ENCODE measurements at regions not wholly inside any gene's neighbourhood (a gene's known extent, or its start where the extent isn't known, plus 50 kb on each side); places are given as distances from the start of the nearest gene placed in this dataset.

DNA sequence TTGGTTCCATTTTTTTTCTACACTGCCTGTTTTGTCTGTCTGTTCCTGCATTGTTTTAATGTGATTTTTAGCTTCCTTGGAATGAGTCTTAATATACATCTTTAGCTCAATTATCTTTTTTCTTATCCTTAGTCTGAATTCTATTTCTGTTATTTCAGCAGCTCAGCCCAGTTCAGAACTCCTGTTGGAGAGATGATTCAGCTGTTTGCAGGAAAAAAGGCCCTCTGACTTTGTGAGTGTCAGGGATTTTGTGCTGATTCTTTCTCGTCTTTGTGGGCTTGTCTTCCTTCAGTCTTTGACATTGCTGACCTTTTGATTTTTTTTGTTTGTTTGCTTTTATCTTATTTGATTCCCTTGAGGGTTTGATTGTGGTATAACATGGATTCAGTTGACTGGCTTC lies 343.2 kb upstream of the TRAM1L1 start:
- no peaks in the 10 kb centered on the region for H3K9me3 ChIP-seq (ENCODE audit: low read length)
- H3F3A ChIP-seq (ENCODE audit: low read length, unreplicated experiment): no peaks in the 10 kb centered on the region
- no peak overlapping the region for H3K27ac ChIP-seq (ENCODE audit: low read length)
- no peak overlapping the region for H3K4me2 ChIP-seq (ENCODE audit: low read length)
- no peaks in the 10 kb centered on the region for H3K79me2 ChIP-seq (ENCODE audit: low read length)
- BruUV-seq (replicated peaks): no TSS peak
- DNase-seq (no peak), ATAC-seq (no peak)
- POLR2A ChIA-PET (ENCODE audit: unreplicated experiment): no interaction called here
- CTCF ChIA-PET: no interaction called here
- no peaks in the 10 kb centered on the region for H3K36me3 ChIP-seq (ENCODE audit: low read depth, low read length)
- no peaks in the 10 kb centered on the region for H3K4me1 ChIP-seq (ENCODE audit: insufficient read depth, low read length)
- H3K9me2 ChIP-seq (replicated peaks; ENCODE audit: low read length): no peaks in the 10 kb centered on the region
- intact Hi-C loops (cut with micrococcal nuclease): no loop called here
- no peak overlapping the region for H3K9ac ChIP-seq (ENCODE audit: low read length)
- H2AFZ ChIP-seq (ENCODE audit: low read length): no peak overlapping the region
- TF ChIP-seq, protein P1, sequence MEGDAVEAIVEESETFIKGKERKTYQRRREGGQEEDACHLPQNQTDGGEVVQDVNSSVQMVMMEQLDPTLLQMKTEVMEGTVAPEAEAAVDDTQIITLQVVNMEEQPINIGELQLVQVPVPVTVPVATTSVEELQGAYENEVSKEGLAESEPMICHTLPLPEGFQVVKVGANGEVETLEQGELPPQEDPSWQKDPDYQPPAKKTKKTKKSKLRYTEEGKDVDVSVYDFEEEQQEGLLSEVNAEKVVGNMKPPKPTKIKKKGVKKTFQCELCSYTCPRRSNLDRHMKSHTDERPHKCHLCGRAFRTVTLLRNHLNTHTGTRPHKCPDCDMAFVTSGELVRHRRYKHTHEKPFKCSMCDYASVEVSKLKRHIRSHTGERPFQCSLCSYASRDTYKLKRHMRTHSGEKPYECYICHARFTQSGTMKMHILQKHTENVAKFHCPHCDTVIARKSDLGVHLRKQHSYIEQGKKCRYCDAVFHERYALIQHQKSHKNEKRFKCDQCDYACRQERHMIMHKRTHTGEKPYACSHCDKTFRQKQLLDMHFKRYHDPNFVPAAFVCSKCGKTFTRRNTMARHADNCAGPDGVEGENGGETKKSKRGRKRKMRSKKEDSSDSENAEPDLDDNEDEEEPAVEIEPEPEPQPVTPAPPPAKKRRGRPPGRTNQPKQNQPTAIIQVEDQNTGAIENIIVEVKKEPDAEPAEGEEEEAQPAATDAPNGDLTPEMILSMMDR (conservative IDR thresholded peaks at IDR 0.05; ENCODE audit: low read depth, low read length): no peak
- TF ChIP-seq EZH2 (IDR thresholded peaks at IDR 0.05; ENCODE audit: low read length, unreplicated experiment) (no peak), EZH2phosphoT487 (IDR thresholded peaks at IDR 0.05; ENCODE audit: borderline replicate concordance, low read length) (no peak)
- H3K4me3 ChIP-seq (ENCODE audit: low read length): no peak overlapping the region
- no peaks in the 10 kb centered on the region for H4K20me1 ChIP-seq (ENCODE audit: low read length)
- H3K27me3 ChIP-seq (ENCODE audit: low read length): no peaks in the 10 kb centered on the region

DNA sequence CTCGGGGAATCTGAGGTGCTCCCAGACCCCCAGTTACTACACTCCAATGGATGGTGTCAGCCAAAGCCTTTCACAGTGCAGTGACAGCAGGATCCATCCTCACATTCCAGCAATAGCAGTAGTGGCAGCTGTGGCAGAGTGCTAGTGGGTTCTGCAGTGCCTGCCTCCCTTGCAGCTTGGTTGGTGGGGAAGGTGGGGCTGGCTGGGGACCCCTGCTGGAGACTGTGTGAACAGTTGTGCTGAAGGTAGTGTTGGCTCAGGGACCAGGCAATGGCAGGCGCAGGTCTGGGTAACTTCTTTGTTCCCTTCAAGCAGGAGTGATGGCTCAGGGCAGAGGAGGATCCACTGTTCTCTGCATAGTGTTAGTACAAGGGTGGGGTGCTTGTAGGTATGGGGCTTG lies 343.7 kb upstream of the TRAM1L1 start:
- BruUV-seq (replicated peaks): no TSS peak
- CTCF ChIA-PET: no interaction called here

DNA sequence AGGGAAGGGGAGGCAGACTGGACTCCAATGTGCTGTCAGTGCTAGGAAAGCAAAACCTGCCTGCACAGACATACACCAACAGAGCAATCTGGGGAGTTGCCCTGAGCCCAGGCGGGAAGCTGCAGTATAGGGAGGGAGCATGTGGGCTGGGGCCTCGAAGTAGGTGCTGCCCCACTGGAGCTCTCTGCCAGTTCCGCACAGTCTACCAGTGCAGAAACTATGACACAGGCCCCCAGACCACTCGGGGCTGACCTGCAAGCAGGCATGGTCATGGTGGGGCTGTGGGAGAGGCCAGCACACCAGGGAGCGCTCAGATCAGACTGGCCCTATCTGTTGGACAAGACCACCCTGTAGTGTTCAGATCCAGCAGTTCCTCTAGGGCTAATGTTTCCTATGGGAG lies 344.1 kb upstream of the TRAM1L1 start:
- Histone ChIP-seq H3K9me2 (replicated peaks; ENCODE audit: low read length) (no peaks in the 10 kb centered on the region), H3K79me2 (ENCODE audit: low read length) (no peaks in the 10 kb centered on the region), H3F3A (ENCODE audit: low read length, unreplicated experiment) (no peaks in the 10 kb centered on the region), H3K27me3 (ENCODE audit: low read length) (no peaks in the 10 kb centered on the region), H4K20me1 (ENCODE audit: low read length) (no peaks in the 10 kb centered on the region), H2AFZ (ENCODE audit: low read length) (no peak overlapping the region), H3K36me3 (ENCODE audit: low read depth, low read length) (no peaks in the 10 kb centered on the region), H3K4me3 (ENCODE audit: low read length) (no peak overlapping the region), H3K9ac (ENCODE audit: low read length) (no peak overlapping the region), H3K4me2 (ENCODE audit: low read length) (no peak overlapping the region), H3K4me1 (ENCODE audit: insufficient read depth, low read length) (no peaks in the 10 kb centered on the region), H3K9me3 (ENCODE audit: low read length) (no peaks in the 10 kb centered on the region), H3K27ac (ENCODE audit: low read length) (no peak overlapping the region)
- intact Hi-C loops (cut with micrococcal nuclease): no loop called here
- POLR2A ChIA-PET (ENCODE audit: unreplicated experiment): no interaction called here
- no TSS peak for BruUV-seq (replicated peaks)
- DNase-seq: no peak
- CTCF ChIA-PET: no interaction called here
- TF ChIP-seq EZH2phosphoT487 (IDR thresholded peaks at IDR 0.05; ENCODE audit: borderline replicate concordance, low read length) (no peak), EZH2 (IDR thresholded peaks at IDR 0.05; ENCODE audit: low read length, unreplicated experiment) (no peak)
- TF ChIP-seq, protein P1 (conservative IDR thresholded peaks at IDR 0.05; ENCODE audit: low read depth, low read length): no peak
- ATAC-seq: no peak

More for the DNA sequence above, 343.7 kb upstream of the TRAM1L1 start:
- Histone ChIP-seq H3K9me3 (ENCODE audit: low read length) (no peaks in the 10 kb centered on the region), H3F3A (ENCODE audit: low read length, unreplicated experiment) (no peaks in the 10 kb centered on the region), H3K4me1 (ENCODE audit: insufficient read depth, low read length) (no peaks in the 10 kb centered on the region), H3K36me3 (ENCODE audit: low read depth, low read length) (no peaks in the 10 kb centered on the region), H3K27me3 (ENCODE audit: low read length) (no peaks in the 10 kb centered on the region), H2AFZ (ENCODE audit: low read length) (no peak overlapping the region), H4K20me1 (ENCODE audit: low read length) (no peaks in the 10 kb centered on the region), H3K4me3 (ENCODE audit: low read length) (no peak overlapping the region), H3K9ac (ENCODE audit: low read length) (no peak overlapping the region), H3K4me2 (ENCODE audit: low read length) (no peak overlapping the region), H3K27ac (ENCODE audit: low read length) (no peak overlapping the region), H3K79me2 (ENCODE audit: low read length) (no peaks in the 10 kb centered on the region), H3K9me2 (replicated peaks; ENCODE audit: low read length) (no peaks in the 10 kb centered on the region)
- ATAC-seq (no peak), DNase-seq (no peak)
- no peak for TF ChIP-seq EZH2phosphoT487 (IDR thresholded peaks at IDR 0.05; ENCODE audit: borderline replicate concordance, low read length)
- TF ChIP-seq, protein P1 (conservative IDR thresholded peaks at IDR 0.05; ENCODE audit: low read depth, low read length): 0 out of 2 replicates have a peak, but pooled peaks have one; percentile 11
- POLR2A ChIA-PET (ENCODE audit: unreplicated experiment): no interaction called here
- intact Hi-C loops (cut with micrococcal nuclease): no loop called here

Measured in PC-3 (cell line).